Endothelial cell (in vitro differentiated cells): ENCODE measurements at regions not wholly inside any gene's neighbourhood (a gene's known extent, or its start where the extent isn't known, plus 50 kb on each side); places are given as distances from the start of the nearest gene placed in this dataset.
"Not testable (repeated sequence)": the region's sequence is repeated elsewhere in the genome, so short reads cannot be mapped to it uniquely, and the experiment has no call there.

Source experiments
- DNase-seq: peaks from one replicate; pipeline ENCODE4 v3.0.0; 2021; ENCODE audit warnings: low spot score
- H3K27ac Mint-ChIP-seq: one replicate; pipeline ENCODE4 v1.8.0; 2021; ENCODE audit warnings: mixed read lengths, inconsistent platforms; ENCODE audit not compliant: unreplicated experiment
- H3K27me3 Mint-ChIP-seq: one replicate; pipeline ENCODE4 v1.8.0; 2021; ENCODE audit warnings: mild to moderate bottlenecking, moderate library complexity, mixed read lengths, inconsistent platforms; ENCODE audit not compliant: unreplicated experiment
- H3K36me3 Mint-ChIP-seq: one replicate; pipeline ENCODE4 v1.8.0; 2021; ENCODE audit warnings: mild to moderate bottlenecking, low read depth, mixed read lengths, inconsistent platforms; ENCODE audit not compliant: unreplicated experiment
- H3K4me1 Mint-ChIP-seq: one replicate; pipeline ENCODE4 v1.8.0; 2021; ENCODE audit warnings: mild to moderate bottlenecking, mixed read lengths, inconsistent platforms; ENCODE audit not compliant: unreplicated experiment
- H3K4me3 Mint-ChIP-seq: one replicate; pipeline ENCODE4 v1.8.0; 2021; ENCODE audit warnings: mild to moderate bottlenecking, mixed read lengths, inconsistent platforms; ENCODE audit not compliant: unreplicated experiment
- H3K9me3 Mint-ChIP-seq: one replicate; pipeline ENCODE4 v1.8.0; 2021; ENCODE audit warnings: mixed read lengths, inconsistent platforms; ENCODE audit not compliant: unreplicated experiment
- CTCF ChIP-seq: fragments of 200-600 bp; sonication (generic); IDR thresholded peaks from one replicate; pipeline ENCODE4 v1.5.0; 2021; ENCODE audit warnings: antibody characterized with exemption; ENCODE audit not compliant: unreplicated experiment

- no peak overlapping the region for H3K27ac Mint-ChIP-seq
- peak; percentile 68 for DNase-seq
- H3K4me1 Mint-ChIP-seq = no peaks in the 10 kb centered on the region
- peak overlapping the region; percentile 91 for H3K4me3 Mint-ChIP-seq
- peaks cover 2% of the 10 kb centered on the region for H3K27me3 Mint-ChIP-seq
- peaks cover 9% of the 10 kb centered on the region for H3K36me3 Mint-ChIP-seq
- H3K9me3 Mint-ChIP-seq = peaks cover 6% of the 10 kb centered on the region
- TF ChIP-seq CTCF = peak; percentile 46
Measured at GRCh38 chr6:76876922-76877553, 586.3 kb downstream of the HTR1B start.

GRCh38 chr6:76876430-76876829 lies 586.9 kb downstream of the HTR1B start:
- not testable (repeated sequence) for H3K36me3 Mint-ChIP-seq, H3K27ac Mint-ChIP-seq, H3K27me3 Mint-ChIP-seq, H3K4me1 Mint-ChIP-seq, H3K9me3 Mint-ChIP-seq
- peak overlapping the region; percentile 91 for H3K4me3 Mint-ChIP-seq
- DNase-seq = peak; percentile 9

DNA sequence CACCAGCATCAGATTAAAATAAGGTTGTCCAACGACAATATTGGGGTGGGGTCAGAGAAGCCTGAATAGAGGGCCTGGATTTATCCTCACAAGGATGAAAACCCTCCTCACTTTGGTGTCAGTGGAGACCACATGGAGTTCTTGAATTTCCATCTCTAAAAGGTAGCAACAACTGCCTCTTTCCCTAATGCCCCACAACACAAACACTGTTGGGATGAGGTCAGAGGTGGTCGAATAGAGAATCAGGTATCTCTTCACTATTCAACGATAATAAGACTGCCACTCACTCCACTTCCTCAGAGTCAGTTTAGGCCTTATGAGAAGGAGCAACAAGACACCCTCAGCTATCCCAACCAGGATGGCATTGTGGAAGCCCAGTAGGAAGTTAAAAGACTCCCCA lies 596.1 kb downstream of the HTR1B start:
- H3K9me3 Mint-ChIP-seq = no peaks in the 10 kb centered on the region
- DNase-seq = no peak
- no peak for TF ChIP-seq CTCF
- H3K27ac Mint-ChIP-seq = no peak overlapping the region
- no peaks in the 10 kb centered on the region for H3K36me3 Mint-ChIP-seq
- H3K4me1 Mint-ChIP-seq = no peaks in the 10 kb centered on the region
- no peak overlapping the region for H3K4me3 Mint-ChIP-seq
- H3K27me3 Mint-ChIP-seq = no peaks in the 10 kb centered on the region

DNA sequence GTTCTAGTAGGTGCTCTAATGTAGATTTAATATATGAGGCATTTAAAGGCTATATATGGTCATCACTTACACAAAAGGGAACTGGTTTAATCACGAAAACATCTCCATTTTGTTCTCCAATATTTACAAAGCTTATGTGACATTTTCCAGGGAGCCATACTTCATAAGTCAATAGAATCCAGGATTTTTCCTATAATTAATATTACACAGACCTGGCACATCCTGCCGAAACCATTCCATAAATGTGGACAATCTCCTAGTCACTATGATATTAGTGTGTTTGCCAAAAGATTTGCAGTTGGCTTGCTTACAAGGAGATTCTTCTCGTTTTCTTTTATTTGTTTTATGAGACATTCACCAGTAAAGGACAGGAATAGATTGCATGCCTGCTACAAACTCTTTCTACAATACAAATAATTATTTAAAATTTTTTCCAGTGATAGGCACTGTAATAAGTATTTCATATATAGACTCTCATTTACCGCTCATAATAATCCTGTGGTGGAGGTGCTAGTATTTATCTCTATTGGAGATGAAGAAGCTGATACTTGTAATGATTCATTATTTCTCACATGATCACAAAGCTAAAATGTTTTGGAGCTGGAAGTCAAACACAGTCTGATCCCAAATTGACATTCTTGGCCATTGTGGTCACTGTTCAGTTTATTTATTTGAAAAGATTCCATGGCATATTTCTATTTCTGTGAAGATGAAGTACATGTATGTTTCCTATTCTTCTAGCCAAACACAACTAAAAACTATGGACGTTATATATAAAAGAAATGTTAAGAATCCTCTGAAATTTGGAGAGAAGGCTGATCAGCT lies 597.0 kb downstream of the HTR1B start:
- Mint-ChIP-seq H3K27me3 (no peaks in the 10 kb centered on the region), H3K4me1 (no peaks in the 10 kb centered on the region), H3K27ac (no peak overlapping the region), H3K36me3 (no peaks in the 10 kb centered on the region), H3K9me3 (no peaks in the 10 kb centered on the region), H3K4me3 (no peak overlapping the region)
- no peak for TF ChIP-seq CTCF
- DNase-seq = no peak

DNA sequence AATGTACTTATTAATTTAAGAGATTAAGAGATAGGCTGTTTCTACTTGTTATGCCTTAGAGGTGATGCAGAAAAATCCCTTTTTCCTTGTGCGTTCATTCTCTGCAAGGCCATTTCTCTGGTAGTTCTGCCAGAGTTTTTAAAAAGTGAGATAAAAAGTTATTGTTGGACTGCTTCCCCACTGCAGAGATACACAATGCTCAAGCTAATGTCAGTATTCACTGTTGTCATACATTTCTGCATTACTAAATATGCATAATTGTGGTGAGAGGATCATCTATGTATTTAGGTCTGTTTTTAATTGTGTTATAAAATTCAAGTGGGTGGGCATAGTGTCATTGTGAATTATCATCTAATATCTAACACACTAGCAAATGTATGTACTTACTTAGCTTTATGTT lies 600.4 kb downstream of the HTR1B start:
- no peaks in the 10 kb centered on the region for H3K9me3 Mint-ChIP-seq
- no peaks in the 10 kb centered on the region for H3K27me3 Mint-ChIP-seq
- H3K27ac Mint-ChIP-seq = no peak overlapping the region
- no peak for TF ChIP-seq CTCF
- no peaks in the 10 kb centered on the region for H3K4me1 Mint-ChIP-seq
- H3K36me3 Mint-ChIP-seq = no peaks in the 10 kb centered on the region
- H3K4me3 Mint-ChIP-seq = no peak overlapping the region
- DNase-seq = no peak
